GM13977 (cell line): ENCODE measurements at regions not wholly inside any gene's neighbourhood (a gene's known extent, or its start where the extent isn't known, plus 50 kb on each side); places are given as distances from the start of the nearest gene placed in this dataset.
"Not testable (repeated sequence)": the region's sequence is repeated elsewhere in the genome, so short reads cannot be mapped to it uniquely, and the experiment has no call there.

Experiments used
- DNase-seq: peaks from one replicate; pipeline ENCODE4 v3.0.0; 2012; ENCODE audit warnings: low spot score
- in situ Hi-C: fragments of 300-500 bp; cut with MboI; formaldehyde crosslinking; loops from one replicate; pipeline ENCODE4 v1.12.0; 2022; ENCODE audit warnings: low sequenced_read_pairs, low pct_unique_long_range_greater_than_20kb, mixed read lengths, inconsistent platforms; ENCODE audit not compliant: unreplicated experiment
- TF ChIP-seq, protein P1 (sequence below): IDR thresholded peaks from 2 replicates; pipeline ENCODE4 v1.5.1; 2012; ENCODE audit warnings: mild to moderate bottlenecking, control low read depth; ENCODE audit not compliant: insufficient read depth; ENCODE audit errors: extremely low read depth, missing control alignments

DNA sequence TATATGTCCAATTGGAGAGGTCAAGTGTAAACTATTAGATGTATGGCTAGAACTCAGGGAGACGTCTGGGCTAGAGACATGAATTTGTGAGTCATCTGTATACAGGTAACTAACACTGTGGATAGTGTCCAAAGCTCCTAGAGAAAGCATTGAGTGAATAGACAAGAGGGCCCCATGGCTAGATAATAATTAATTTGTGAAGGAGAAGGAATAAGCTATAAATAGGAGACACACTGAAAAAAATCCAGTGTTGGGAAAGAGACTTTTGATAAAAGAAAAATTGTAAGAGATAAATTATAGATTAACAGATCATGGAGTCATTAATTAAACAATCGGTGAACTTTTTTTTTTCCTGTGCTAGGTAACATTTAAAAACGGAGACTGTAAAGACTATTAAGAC, 326.6 kb upstream of the PRICKLE1 start:
- DNase-seq = no peak
- in situ Hi-C loops = no loop called here
- TF ChIP-seq, protein P1, sequence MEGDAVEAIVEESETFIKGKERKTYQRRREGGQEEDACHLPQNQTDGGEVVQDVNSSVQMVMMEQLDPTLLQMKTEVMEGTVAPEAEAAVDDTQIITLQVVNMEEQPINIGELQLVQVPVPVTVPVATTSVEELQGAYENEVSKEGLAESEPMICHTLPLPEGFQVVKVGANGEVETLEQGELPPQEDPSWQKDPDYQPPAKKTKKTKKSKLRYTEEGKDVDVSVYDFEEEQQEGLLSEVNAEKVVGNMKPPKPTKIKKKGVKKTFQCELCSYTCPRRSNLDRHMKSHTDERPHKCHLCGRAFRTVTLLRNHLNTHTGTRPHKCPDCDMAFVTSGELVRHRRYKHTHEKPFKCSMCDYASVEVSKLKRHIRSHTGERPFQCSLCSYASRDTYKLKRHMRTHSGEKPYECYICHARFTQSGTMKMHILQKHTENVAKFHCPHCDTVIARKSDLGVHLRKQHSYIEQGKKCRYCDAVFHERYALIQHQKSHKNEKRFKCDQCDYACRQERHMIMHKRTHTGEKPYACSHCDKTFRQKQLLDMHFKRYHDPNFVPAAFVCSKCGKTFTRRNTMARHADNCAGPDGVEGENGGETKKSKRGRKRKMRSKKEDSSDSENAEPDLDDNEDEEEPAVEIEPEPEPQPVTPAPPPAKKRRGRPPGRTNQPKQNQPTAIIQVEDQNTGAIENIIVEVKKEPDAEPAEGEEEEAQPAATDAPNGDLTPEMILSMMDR = no peak

DNA sequence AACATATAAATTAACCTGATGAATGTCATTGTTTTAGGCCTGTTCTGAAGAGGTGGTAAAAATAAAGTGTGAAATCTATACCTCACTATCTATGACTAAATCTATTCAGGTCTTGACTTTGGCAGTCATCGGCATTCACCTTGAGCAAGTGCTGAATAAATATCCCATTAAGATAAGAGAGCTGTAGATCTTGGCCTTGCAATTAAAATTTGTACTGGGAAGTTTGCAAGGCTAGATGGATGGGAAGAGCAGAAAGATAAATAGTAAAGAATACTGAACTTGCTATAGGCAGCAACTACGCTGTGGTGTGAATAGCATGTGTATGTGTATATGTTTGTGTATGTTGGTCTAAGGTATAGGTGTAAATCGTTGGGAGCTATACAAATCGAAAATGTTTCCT, 325.9 kb upstream of the PRICKLE1 start:
- TF ChIP-seq, protein P1 = no peak

DNA sequence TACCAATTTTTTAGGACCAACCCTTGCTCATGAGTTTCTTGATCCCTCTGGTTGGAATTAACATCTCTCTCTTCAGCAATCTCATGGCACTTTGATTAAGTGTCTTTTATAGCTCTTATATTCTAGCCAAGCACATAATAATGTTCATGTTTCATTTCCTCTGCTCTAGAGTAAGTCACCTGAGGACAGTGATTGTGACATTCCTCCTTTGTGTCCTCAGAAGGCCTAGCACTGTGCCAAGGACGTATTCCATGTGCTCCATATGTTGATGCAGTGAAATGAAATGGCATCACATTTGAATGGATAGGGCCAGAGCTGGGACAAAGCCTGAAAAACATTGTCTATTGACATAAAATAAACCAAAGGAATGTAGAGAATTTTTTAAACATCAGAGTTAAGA, 322.8 kb upstream of the PRICKLE1 start:
- TF ChIP-seq, protein P1 = no peak
- no peak for DNase-seq
- in situ Hi-C loops = no loop called here

More for the DNA sequence above, 325.9 kb upstream of the PRICKLE1 start:
- DNase-seq = no peak
- in situ Hi-C loops = no loop called here

DNA sequence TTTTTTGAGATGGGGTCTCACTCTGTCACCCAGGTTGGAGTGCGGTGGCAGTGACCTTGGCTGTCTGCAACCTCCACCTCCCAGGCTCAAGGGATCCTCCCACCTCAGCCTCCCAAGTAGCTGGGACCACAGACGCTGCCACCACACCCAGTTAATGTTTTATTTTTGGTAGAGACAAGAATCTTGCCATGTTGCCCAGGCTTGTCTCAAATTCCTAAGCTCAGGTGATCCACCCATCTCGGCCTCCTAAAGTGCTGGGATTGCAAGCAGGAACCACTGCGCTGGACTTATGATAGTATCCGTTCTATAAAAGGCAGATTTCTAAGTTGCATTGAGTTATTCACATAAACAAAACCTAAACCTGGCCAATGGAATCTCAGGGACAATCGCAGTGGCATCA, 321.1 kb upstream of the PRICKLE1 start:
- in situ Hi-C loops = no loop called here
- TF ChIP-seq, protein P1 = no peak
- DNase-seq = no peak

DNA sequence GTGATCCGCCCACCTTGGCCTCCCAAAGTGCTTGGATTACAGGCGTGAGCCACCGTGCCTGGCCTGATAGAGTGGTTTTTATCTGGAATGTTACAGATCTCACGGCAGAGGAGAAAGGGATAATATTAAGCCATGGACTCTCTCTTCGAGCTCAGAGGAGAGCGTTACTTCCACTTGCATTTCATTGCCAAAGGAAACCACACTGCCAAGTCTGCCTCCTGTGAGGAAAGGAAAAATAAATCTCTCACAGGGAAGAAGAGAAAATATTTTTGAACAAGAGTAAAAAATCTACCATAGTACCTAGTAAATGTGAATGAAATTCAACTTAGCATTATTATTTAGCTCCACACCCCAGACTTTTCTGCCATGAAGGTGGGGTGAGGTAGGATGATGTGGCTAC, 319.2 kb upstream of the PRICKLE1 start:
- in situ Hi-C loops = no loop called here
- TF ChIP-seq, protein P1 = no peak

DNA sequence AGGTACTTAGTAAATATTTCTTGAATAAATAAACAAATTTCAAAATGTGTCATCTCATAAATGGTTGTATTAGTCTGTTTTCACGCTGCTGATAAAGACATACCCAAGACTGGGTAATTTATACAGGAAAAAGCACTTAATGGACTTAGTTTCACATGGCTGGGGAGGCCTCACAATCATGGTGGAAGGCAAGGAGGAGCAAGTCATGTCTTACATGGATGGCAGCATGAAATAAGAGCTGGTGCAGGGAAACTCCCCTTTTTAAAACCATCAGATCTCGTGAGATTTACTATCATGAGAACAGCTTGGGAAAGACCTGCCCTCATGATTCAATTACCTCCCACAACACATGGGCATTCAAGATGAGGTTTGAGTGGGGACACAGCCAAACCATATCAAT, 317.3 kb upstream of the PRICKLE1 start:
- in situ Hi-C loops, DNase-seq: not testable (repeated sequence)

More for the DNA sequence above, 319.2 kb upstream of the PRICKLE1 start:
- DNase-seq = no peak

DNA sequence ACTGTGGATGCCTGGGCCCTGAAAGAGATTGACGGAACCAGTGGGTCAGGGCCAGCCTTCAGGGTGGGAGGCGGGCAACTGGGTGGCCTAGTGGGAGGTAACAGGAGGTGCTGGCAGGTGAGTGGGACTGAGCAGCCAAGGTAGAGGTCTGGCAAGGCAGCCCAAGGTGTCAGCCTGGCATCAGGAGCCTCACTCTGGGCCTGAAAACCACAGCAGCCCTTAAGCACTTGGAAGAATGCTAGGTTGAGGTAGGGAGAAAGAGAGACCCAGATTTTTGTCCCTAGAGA, 315.8 kb upstream of the PRICKLE1 start:
- in situ Hi-C loops = no loop called here
- TF ChIP-seq, protein P1 = no peak
- no peak for DNase-seq
